H1 (cell line): ENCODE measurements at regions not wholly inside any gene's neighbourhood (a gene's known extent, or its start where the extent isn't known, plus 50 kb on each side); places are given as distances from the start of the nearest gene placed in this dataset.

ENCODE experiments used
- CTCF ChIA-PET: fragments of 300-600 bp; sonication (Branson Sonifier 250); formaldehyde crosslinking; loops from one replicate; lab custom pipeline; 2021; ENCODE audit not compliant: partially characterized antibody; lab: Charles Lee
- POLR2A ChIA-PET: fragments of 300-600 bp; sonication (Branson Sonifier 250); formaldehyde crosslinking; loops from one replicate; lab custom pipeline; 2021; ENCODE audit warnings: inconsistent platforms; ENCODE audit not compliant: partially characterized antibody; lab: Charles Lee
- DNase-seq, 2 experiments: peaks; one replicate each; pipeline versions ENCODE4 v3.0.0 to v3.0.0-alpha.2; 2010 to 2022; ENCODE audit warnings: low spot score in 2 of 2, low read depth in 1 of 2, mixed read lengths in 1 of 2
- FAIRE-seq: peaks from 2 replicates; lab custom pipeline; 2011; peaks lifted over from hg19 to GRCh38; lab: Jason Lieb, UNC
- H2AFZ ChIP-seq: 2 replicates; pipeline ENCODE4 v1.8.1; 2012; ENCODE audit warnings: low read length, inconsistent platforms
- H2AK5ac ChIP-seq: 2 replicates; pipeline ENCODE4 v1.6.1; 2013; ENCODE audit warnings: low read depth, low read length
- H2BK120ac ChIP-seq: replicated peaks from 2 replicates; pipeline ENCODE3; 2013; ENCODE audit warnings: low read depth, low read length, inconsistent platforms
- H2BK12ac ChIP-seq: 2 replicates; pipeline ENCODE4 v1.6.1; 2013; ENCODE audit warnings: low read depth, low read length
- H2BK15ac ChIP-seq: 2 replicates; pipeline ENCODE4 v1.6.1; 2013; ENCODE audit warnings: low read length
- H2BK20ac ChIP-seq: 2 replicates; pipeline ENCODE4 v1.6.1; 2013; ENCODE audit warnings: low read length
- H2BK5ac ChIP-seq: 2 replicates; pipeline ENCODE4 v1.6.1; 2013; ENCODE audit warnings: low read depth, low read length
- H3K14ac ChIP-seq: 2 replicates; pipeline ENCODE4 v1.6.1; 2013; ENCODE audit warnings: inconsistent platforms; ENCODE audit not compliant: insufficient read length
- H3K18ac ChIP-seq: 2 replicates; pipeline ENCODE4 v1.6.1; 2013; ENCODE audit warnings: low read length; ENCODE audit errors: extremely low read depth
- H3K23ac ChIP-seq: 2 replicates; pipeline ENCODE4 v1.6.1; 2013; ENCODE audit warnings: inconsistent platforms; ENCODE audit not compliant: insufficient read length
- H3K23me2 ChIP-seq: 2 replicates; pipeline ENCODE4 v1.6.1; 2013; ENCODE audit warnings: low read depth, low read length
- H3K27ac ChIP-seq: 2 replicates; pipeline ENCODE4 v1.6.1; 2011; ENCODE audit warnings: low read depth, low read length, inconsistent platforms
- H3K27me3 ChIP-seq, 4 experiments: replicated peaks in 1 of 4; 1 replicate in 1 of 4; 2 replicates in 3 of 4; pipeline versions ENCODE4 v1.6.1 to v1.8.1; 2011 to 2013; ENCODE audit warnings: low read length in 3 of 4, mild to moderate bottlenecking in 3 of 4, inconsistent platforms in 2 of 4, mixed read lengths in 2 of 4, moderate library complexity in 1 of 4; ENCODE audit not compliant: control insufficient read depth in 3 of 4, insufficient read depth in 3 of 4; ENCODE audit errors: extremely low read depth in 1 of 4
- H3K36me3 ChIP-seq, 4 experiments: 2 replicates each; pipeline versions ENCODE4 v1.6.1 to v1.8.1; 2011 to 2013; ENCODE audit warnings: mild to moderate bottlenecking in 4 of 4, low read length in 3 of 4, moderate library complexity in 2 of 4, control low read depth in 1 of 4, inconsistent platforms in 1 of 4; ENCODE audit not compliant: insufficient read depth in 4 of 4, control insufficient read depth in 2 of 4
- H3K4ac ChIP-seq: replicated peaks from 2 replicates; pipeline ENCODE3; 2013; ENCODE audit warnings: low read length, low read depth, mixed read lengths, inconsistent platforms; ENCODE audit not compliant: insufficient read length
- H3K4me1 ChIP-seq, 4 experiments: replicated peaks in 1 of 4; 1 replicate in 1 of 4; 2 replicates in 3 of 4; pipeline versions ENCODE4 v1.6.1 to v1.8.1; 2011 to 2013; ENCODE audit warnings: low read length in 3 of 4, inconsistent platforms in 2 of 4, mixed read lengths in 1 of 4; ENCODE audit not compliant: insufficient read depth in 4 of 4, control insufficient read depth in 3 of 4
- H3K4me2 ChIP-seq, 2 experiments: 2 replicates each; pipeline versions ENCODE4 v1.6.1 to v1.8.1; 2011 to 2013; ENCODE audit warnings: low read depth in 2 of 2, low read length in 2 of 2, control low read depth in 1 of 2, inconsistent platforms in 1 of 2, mild to moderate bottlenecking in 1 of 2; ENCODE audit not compliant: insufficient read depth in 1 of 2
- H3K4me3 ChIP-seq, 4 experiments: fragments of 200-600, 300-600 bp in 1 of 4; sonication (generic), shearing (Covaris generic), sonication (Bioruptor Twin) in 1 of 4; 2 replicates each; pipeline versions ENCODE4 v1.5.1 to v1.8.1; 2011 to 2016; ENCODE audit warnings: low read length in 4 of 4, low read depth in 3 of 4, control low read depth in 2 of 4, inconsistent platforms in 2 of 4, mild to moderate bottlenecking in 2 of 4, mixed read lengths in 1 of 4, moderate library complexity in 1 of 4; ENCODE audit not compliant: insufficient read depth in 2 of 4; ENCODE audit errors: extremely low read depth in 1 of 4
- H3K56ac ChIP-seq: replicated peaks from 2 replicates; pipeline ENCODE3; 2013; ENCODE audit warnings: low read depth, mild to moderate bottlenecking, mixed read lengths, low read length, inconsistent platforms; ENCODE audit not compliant: insufficient read length
- H3K79me1 ChIP-seq: 2 replicates; pipeline ENCODE4 v1.6.1; 2013; ENCODE audit warnings: low read depth, low read length, control low read depth
- H3K79me2 ChIP-seq, 2 experiments: 2 replicates each; pipeline versions ENCODE4 v1.6.1 to v1.8.1; 2012 to 2013; ENCODE audit warnings: low read length in 2 of 2, mild to moderate bottlenecking in 2 of 2, inconsistent platforms in 1 of 2; ENCODE audit not compliant: insufficient read depth in 2 of 2, control insufficient read depth in 1 of 2
- H3K9ac ChIP-seq, 4 experiments: replicated peaks in 1 of 4; 1 replicate in 1 of 4; 2 replicates in 3 of 4; pipeline versions ENCODE4 v1.6.1 to v1.8.1; 2011 to 2013; ENCODE audit warnings: low read depth in 3 of 4, low read length in 3 of 4, control low read depth in 2 of 4, mild to moderate bottlenecking in 2 of 4, moderate library complexity in 2 of 4, inconsistent platforms in 1 of 4; ENCODE audit errors: extremely low read depth in 1 of 4
- H3K9me3 ChIP-seq, 2 experiments: 2 replicates each; pipeline versions ENCODE4 v1.6.1 to v1.8.1; 2012 to 2013; ENCODE audit warnings: mild to moderate bottlenecking in 2 of 2, moderate library complexity in 2 of 2, control low read depth in 1 of 2, inconsistent platforms in 1 of 2, low read depth in 1 of 2, low read length in 1 of 2, mixed read lengths in 1 of 2; ENCODE audit not compliant: insufficient read depth in 2 of 2
- H4K20me1 ChIP-seq, 2 experiments: replicated peaks in 1 of 2; 2 replicates each; pipeline versions ENCODE3 to v1.8.1; 2011 to 2013; ENCODE audit warnings: inconsistent platforms in 2 of 2, low read length in 2 of 2, mild to moderate bottlenecking in 1 of 2; ENCODE audit not compliant: insufficient read depth in 2 of 2, control insufficient read depth in 1 of 2
- H4K5ac ChIP-seq: 2 replicates; pipeline ENCODE4 v1.6.1; 2013; ENCODE audit warnings: low read length, low read depth, mixed read lengths, inconsistent platforms; ENCODE audit not compliant: insufficient read length
- H4K8ac ChIP-seq: 2 replicates; pipeline ENCODE4 v1.8.0; 2013; ENCODE audit warnings: mild to moderate bottlenecking, moderate library complexity, low read length, inconsistent platforms; ENCODE audit not compliant: insufficient read depth; ENCODE audit errors: extremely low read depth
- H4K91ac ChIP-seq: replicated peaks from 2 replicates; pipeline ENCODE3; 2013; ENCODE audit warnings: low read length, mixed read lengths, inconsistent platforms; ENCODE audit not compliant: insufficient read length
- CEBPB ChIP-seq: IDR thresholded peaks from 2 replicates; pipeline ENCODE4 v1.6.1; 2012; ENCODE audit warnings: low read depth, low read length
- FOSL1 ChIP-seq: IDR thresholded peaks from 2 replicates; pipeline ENCODE4 v1.6.1; 2011; ENCODE audit warnings: mild to moderate bottlenecking, low read depth, low read length, moderate library complexity; ENCODE audit not compliant: insufficient read depth
- KDM1A ChIP-seq: fragments of 200-600, 300-600 bp; sonication (generic); IDR thresholded peaks from 2 replicates; pipeline ENCODE4 v1.7.1; 2016; ENCODE audit warnings: mild to moderate bottlenecking, low read length, borderline replicate concordance
- NRF1 ChIP-seq: IDR thresholded peaks from 2 replicates; pipeline ENCODE4 v1.6.1; 2011; ENCODE audit warnings: mild to moderate bottlenecking, low read depth, low read length, improper control_type of control experiment
- SAP30 ChIP-seq: fragments of 300-600 bp; sonication (generic); IDR thresholded peaks from 2 replicates; pipeline ENCODE4 v1.7.1; 2012; ENCODE audit warnings: low read length, moderate library complexity, mild to moderate bottlenecking, inconsistent platforms; ENCODE audit not compliant: insufficient read depth, insufficient replicate concordance
- SRF ChIP-seq: IDR thresholded peaks from 2 replicates; pipeline ENCODE4 v1.6.1; 2011; ENCODE audit warnings: mild to moderate bottlenecking, low read depth, low read length, moderate library complexity
- SUZ12 ChIP-seq: fragments of 200-600 bp; sonication (generic); IDR thresholded peaks from 2 replicates; pipeline ENCODE4 v1.6.1; 2012; ENCODE audit warnings: mild to moderate bottlenecking, inconsistent platforms, low read length, moderate library complexity, mixed read lengths
- TAF1 ChIP-seq: IDR thresholded peaks from 2 replicates; pipeline ENCODE4 v1.6.1; 2011; ENCODE audit warnings: mild to moderate bottlenecking, low read depth, low read length
- WGBS, 2 experiments: shearing (Covaris generic) in 1 of 2; methylation state at CpG; one replicate each; pipeline versions ENCODE4 v1.1.6 to v1.1.7; 2013 to 2015; ENCODE audit warnings: low lambda C conversion rate in 2 of 2, mixed read lengths in 2 of 2, inconsistent platforms in 1 of 2, low coverage in 1 of 2, missing lambda C conversion rate in 1 of 2; ENCODE audit not compliant: insufficient replicate concordance in 2 of 2, insufficient coverage in 1 of 2, insufficient read length in 1 of 2; ENCODE audit errors: extremely low coverage in 1 of 2, missing lambda C conversion rate in 1 of 2; 5-methylcytosine and 5-hydroxymethylcytosine counted together

GRCh38 chr13:40047322-40047771 is 391.9 kb downstream of the COG6 start:
- Histone ChIP-seq H3K36me3 (no peaks in the 10 kb centered on the region), H2BK12ac (no peak overlapping the region), H3K14ac (no peak overlapping the region), H3K27ac (no peak overlapping the region), H3K9ac (no peak overlapping the region), H3K23ac (no peak overlapping the region), H3K27me3 (no peaks in the 10 kb centered on the region), H4K8ac (no peak overlapping the region), H3K18ac (no peak overlapping the region), H2AK5ac (no peak overlapping the region), H3K4me2 (no peak overlapping the region), H4K20me1 (no peaks in the 10 kb centered on the region), H2BK120ac (no peak overlapping the region), H2BK5ac (no peak overlapping the region), H3K79me1 (no peaks in the 10 kb centered on the region), H2AFZ (no peak overlapping the region), H3K4me1 (no peaks in the 10 kb centered on the region), H2BK15ac (no peak overlapping the region), H3K56ac (no peak overlapping the region), H4K91ac (no peak overlapping the region), H3K79me2 (no peaks in the 10 kb centered on the region), H3K4me3 (no peak overlapping the region), H2BK20ac (no peak overlapping the region), H3K4ac (no peak overlapping the region), H3K9me3 (no peaks in the 10 kb centered on the region), H3K23me2 (no peaks in the 10 kb centered on the region), H4K5ac (no peak overlapping the region)
- CTCF ChIA-PET: no interaction called here
- WGBS, 2 experiments: 93% methylated on average over 5 of the region's 5 CpGs; no CpG with 5 or more reads in 1 of the 2 experiments
- DNase-seq (no peak), FAIRE-seq (no peak)
- POLR2A ChIA-PET: no interaction called here
- TF ChIP-seq SRF (no peak), CEBPB (no peak), SUZ12 (no peak), KDM1A (no peak), SAP30 (no peak), FOSL1 (no peak), NRF1 (no peak), TAF1 (no peak)
